Pulmonary artery endothelial cell (primary cell): ENCODE measurements at regions not wholly inside any gene's neighbourhood (a gene's known extent, or its start where the extent isn't known, plus 50 kb on each side); places are given as distances from the start of the nearest gene placed in this dataset.

ENCODE experiments used
- DNase-seq: peaks from one replicate; pipeline ENCODE4 v3.0.0-alpha.2; 2011; ENCODE audit warnings: low read depth, low spot score

DNA sequence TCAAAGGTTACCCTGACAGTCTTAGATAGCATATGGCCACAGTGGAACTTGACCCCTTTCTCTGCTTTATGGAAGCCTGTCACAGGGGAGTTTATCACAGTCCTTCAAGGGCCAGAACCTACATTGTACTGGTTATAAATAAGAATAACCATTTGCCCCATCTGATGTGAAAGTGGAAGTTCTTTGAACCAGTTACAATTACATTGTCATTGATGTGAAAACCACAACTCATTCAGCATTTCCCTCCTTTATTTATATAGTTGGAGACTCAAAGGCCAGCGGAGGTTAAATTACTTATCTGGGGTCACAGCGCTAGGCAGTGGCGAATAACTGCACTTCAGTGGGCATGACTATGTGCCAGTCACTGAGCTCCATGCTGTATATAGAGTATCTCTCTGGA, 60.5 kb upstream of the TBC1D5 start:
- no peak for DNase-seq

GRCh38 chr3:17801131-17801530, 58.7 kb upstream of the TBC1D5 start:
- no peak for DNase-seq

- DNase-seq = no peak
These were observed 57.8 kb upstream of the TBC1D5 start for GRCh38 chr3:17800232-17800631.

- no peak for DNase-seq
These were observed 56.9 kb upstream of the TBC1D5 start for GRCh38 chr3:17799312-17799711.

GRCh38 chr3:17798000-17798399, 55.6 kb upstream of the TBC1D5 start:
- DNase-seq = no peak

DNA sequence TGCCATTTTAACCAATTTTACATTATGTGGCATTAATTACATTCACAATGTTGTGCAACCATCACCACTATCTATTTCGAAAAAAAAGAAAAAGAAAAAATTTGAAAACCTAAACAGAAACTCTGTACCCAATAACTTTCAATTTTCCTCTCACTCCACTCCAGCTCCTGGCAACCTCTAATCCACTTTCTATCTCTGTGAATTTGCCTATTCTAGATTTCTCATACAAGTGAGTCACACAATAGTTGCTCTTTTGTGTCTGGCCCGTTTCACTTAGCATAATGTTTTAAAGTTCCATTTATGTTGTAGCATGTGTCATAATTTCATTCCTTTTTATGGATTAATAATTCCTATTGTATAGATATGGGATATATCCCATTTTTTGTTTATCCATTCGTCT, 53.3 kb upstream of the TBC1D5 start:
- DNase-seq = no peak

DNA sequence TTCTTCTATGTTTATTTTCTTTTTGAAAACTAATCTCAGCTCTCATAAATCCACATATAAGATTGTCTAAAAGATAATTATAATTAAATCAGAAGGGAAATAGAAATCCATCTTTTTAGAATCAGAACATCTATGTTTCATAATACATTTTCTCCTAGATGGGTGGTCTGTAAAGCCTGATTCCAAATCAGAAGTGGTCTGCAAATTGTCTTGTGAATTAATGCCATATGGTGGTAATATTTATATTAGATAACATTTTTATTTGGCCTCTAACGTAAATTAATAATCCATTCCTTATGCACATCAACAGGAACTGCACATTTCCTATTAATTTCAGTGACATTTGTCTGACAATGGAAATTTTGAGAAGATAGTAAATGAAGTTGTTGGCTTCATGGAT, 52.8 kb upstream of the TBC1D5 start:
- no peak for DNase-seq

DNA sequence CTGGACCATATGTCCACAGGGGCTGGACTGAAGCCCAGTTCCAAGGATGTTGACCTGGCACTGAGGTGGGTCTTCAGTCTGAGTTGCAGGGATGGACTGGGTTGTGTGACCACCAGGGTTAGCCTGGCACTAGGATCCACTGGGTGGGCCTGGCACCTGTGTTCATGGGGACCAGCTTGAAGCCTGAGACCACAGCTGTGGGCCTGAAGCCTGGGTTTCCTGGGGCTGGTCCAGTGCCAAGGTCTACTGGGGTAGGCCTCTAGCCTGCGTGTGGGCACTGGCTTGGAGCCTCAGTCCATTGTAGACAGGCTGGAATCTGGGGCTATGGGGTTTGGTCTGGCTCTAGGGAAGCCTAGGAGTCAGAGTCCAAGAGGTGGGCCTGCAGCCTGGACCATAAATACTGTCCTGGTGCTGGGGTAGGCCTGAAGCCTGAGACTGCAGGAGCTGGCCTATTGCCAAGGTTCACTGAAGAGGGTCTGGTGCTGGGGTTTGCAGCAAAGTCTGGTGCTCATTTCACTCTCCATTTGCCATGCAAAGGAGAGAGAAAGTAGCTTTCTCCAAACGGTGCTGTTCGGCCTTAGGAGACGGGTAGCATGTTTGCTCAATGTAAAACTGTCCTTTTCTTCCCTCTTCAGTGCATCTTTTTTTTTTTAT, 51.2 kb upstream of the TBC1D5 start:
- no peak for DNase-seq
